H9 (cell line): ENCODE measurements at regions not wholly inside any gene's neighbourhood (a gene's known extent, or its start where the extent isn't known, plus 50 kb on each side); places are given as distances from the start of the nearest gene placed in this dataset.

Experiments used
- DNase-seq: peaks from one replicate; pipeline ENCODE4 v3.0.0-alpha.2; 2017
- H2AFZ ChIP-seq: one replicate; pipeline ENCODE4 v1.6.1; 2013; ENCODE audit warnings: mild to moderate bottlenecking, low read length, control low read depth, moderate library complexity
- H2AK5ac ChIP-seq: 2 replicates; pipeline ENCODE4 v1.6.1; 2013; ENCODE audit warnings: low read length, control low read depth, mixed read lengths; ENCODE audit not compliant: insufficient read length
- H2BK120ac ChIP-seq: one replicate; pipeline ENCODE4 v1.6.1; 2013; ENCODE audit warnings: low read depth, mild to moderate bottlenecking, low read length, control low read depth, inconsistent platforms; ENCODE audit not compliant: poor library complexity, severe bottlenecking
- H2BK12ac ChIP-seq: 2 replicates; pipeline ENCODE4 v1.6.1; 2013; ENCODE audit warnings: low read length, control low read depth, mixed read lengths, low read depth; ENCODE audit not compliant: insufficient read length
- H2BK15ac ChIP-seq: 2 replicates; pipeline ENCODE4 v1.6.1; 2013; ENCODE audit warnings: low read depth, low read length, control low read depth
- H2BK20ac ChIP-seq: one replicate; pipeline ENCODE4 v1.6.1; 2013; ENCODE audit warnings: low read depth, mild to moderate bottlenecking, low read length, control low read depth, inconsistent platforms; ENCODE audit not compliant: poor library complexity, severe bottlenecking
- H2BK5ac ChIP-seq: 2 replicates; pipeline ENCODE4 v1.6.1; 2013; ENCODE audit warnings: low read length, control low read depth, mixed read lengths; ENCODE audit not compliant: insufficient read length
- H3K14ac ChIP-seq: 2 replicates; pipeline ENCODE4 v1.6.1; 2013; ENCODE audit warnings: low read length, control low read depth; ENCODE audit not compliant: insufficient read depth
- H3K18ac ChIP-seq: 2 replicates; pipeline ENCODE4 v1.6.1; 2013; ENCODE audit warnings: low read depth, mild to moderate bottlenecking, mixed read lengths, low read length, control low read depth; ENCODE audit not compliant: insufficient read length
- H3K23ac ChIP-seq: 2 replicates; pipeline ENCODE4 v1.6.1; 2013; ENCODE audit warnings: low read length, control low read depth, mixed read lengths, low read depth; ENCODE audit not compliant: insufficient read length
- H3K23me2 ChIP-seq: 2 replicates; pipeline ENCODE4 v1.6.1; 2013; ENCODE audit warnings: low read depth, mild to moderate bottlenecking, mixed read lengths, low read length, control low read depth; ENCODE audit not compliant: insufficient read length, poor library complexity, severe bottlenecking
- H3K27ac ChIP-seq: 2 replicates; pipeline ENCODE4 v1.5.1; 2013; ENCODE audit warnings: low read length, control low read depth, mixed read lengths, low read depth; ENCODE audit not compliant: insufficient read length
- H3K27me3 ChIP-seq: 2 replicates; pipeline ENCODE4 v1.6.1; 2013; ENCODE audit warnings: low read length, control low read depth, inconsistent platforms; ENCODE audit not compliant: insufficient read depth
- H3K4ac ChIP-seq: 2 replicates; pipeline ENCODE4 v1.6.1; 2013; ENCODE audit warnings: low read depth, mild to moderate bottlenecking, control low read depth, inconsistent platforms, low read length, moderate library complexity
- H3K4me1 ChIP-seq: 2 replicates; pipeline ENCODE4 v1.6.1; 2013; ENCODE audit warnings: low read length, control low read depth, inconsistent platforms; ENCODE audit not compliant: insufficient read depth
- H3K4me2 ChIP-seq: 2 replicates; pipeline ENCODE4 v1.6.1; 2013; ENCODE audit warnings: low read length, control low read depth, mixed read lengths; ENCODE audit not compliant: insufficient read length, insufficient read depth
- H3K56ac ChIP-seq: 2 replicates; pipeline ENCODE4 v1.6.1; 2013; ENCODE audit warnings: low read depth, mild to moderate bottlenecking, mixed read lengths, low read length, control low read depth; ENCODE audit not compliant: insufficient read length
- H3K79me1 ChIP-seq: 2 replicates; pipeline ENCODE4 v1.6.1; 2013; ENCODE audit warnings: low read depth, mild to moderate bottlenecking, moderate library complexity, low read length, control low read depth, inconsistent platforms; ENCODE audit not compliant: insufficient read depth, poor library complexity, severe bottlenecking
- H3K79me2 ChIP-seq: 2 replicates; pipeline ENCODE4 v1.6.1; 2013; ENCODE audit warnings: low read length, control low read depth, inconsistent platforms; ENCODE audit not compliant: insufficient read depth
- H3K9ac ChIP-seq: 2 replicates; pipeline ENCODE4 v1.6.1; 2013; ENCODE audit warnings: low read length, control low read depth, mixed read lengths; ENCODE audit not compliant: insufficient read length; ENCODE audit errors: extremely low read depth
- H3K9me3 ChIP-seq: one replicate; pipeline ENCODE4 v1.6.1; 2013; ENCODE audit warnings: low read depth, low read length, inconsistent platforms; ENCODE audit not compliant: control insufficient read depth
- H3T11ph ChIP-seq: one replicate; pipeline ENCODE4 v1.6.1; 2013; ENCODE audit warnings: mild to moderate bottlenecking, low read length, control low read depth, inconsistent platforms
- H4K20me1 ChIP-seq: one replicate; pipeline ENCODE4 v1.6.1; 2013; ENCODE audit not compliant: control insufficient read depth, insufficient read length, insufficient read depth
- H4K5ac ChIP-seq: 2 replicates; pipeline ENCODE4 v1.6.1; 2013; ENCODE audit warnings: low read depth, mild to moderate bottlenecking, mixed read lengths, low read length, control low read depth; ENCODE audit not compliant: insufficient read length
- H4K8ac ChIP-seq: replicated peaks from 2 replicates; pipeline ENCODE4 v1.6.1; 2013; ENCODE audit warnings: low read length, control low read depth, mixed read lengths, low read depth; ENCODE audit not compliant: insufficient read length
- H4K91ac ChIP-seq: 2 replicates; pipeline ENCODE4 v1.6.1; 2013; ENCODE audit warnings: low read depth, mild to moderate bottlenecking, moderate library complexity, mixed read lengths, low read length, control low read depth; ENCODE audit not compliant: insufficient read length
- H3K27ac Mint-ChIP-seq, 3 experiments: 2 replicates in 2 of 3; 3 replicates in 1 of 3; pipeline ENCODE4 v1.8.0; 2020 to 2021; ENCODE audit warnings: mixed read lengths in 3 of 3, mild to moderate bottlenecking in 1 of 3, moderate library complexity in 1 of 3
- H3K27me3 Mint-ChIP-seq: 2 replicates; pipeline ENCODE4 v1.8.0; 2021; ENCODE audit warnings: low read depth, mild to moderate bottlenecking, moderate library complexity, mixed read lengths
- H3K36me3 Mint-ChIP-seq, 3 experiments: 2 replicates in 2 of 3; 3 replicates in 1 of 3; pipeline ENCODE4 v1.8.0; 2020 to 2021; ENCODE audit warnings: low read depth in 3 of 3, mixed read lengths in 3 of 3; ENCODE audit not compliant: insufficient read depth in 1 of 3
- H3K4me1 Mint-ChIP-seq, 2 experiments: 2 replicates each; pipeline ENCODE4 v1.8.0; 2020; ENCODE audit warnings: mixed read lengths in 2 of 2
- H3K4me3 Mint-ChIP-seq, 2 experiments: 2 replicates in 1 of 2; 3 replicates in 1 of 2; pipeline ENCODE4 v1.8.0; 2020 to 2021; ENCODE audit warnings: mild to moderate bottlenecking in 2 of 2, mixed read lengths in 2 of 2, moderate library complexity in 1 of 2
- H3K9me3 Mint-ChIP-seq, 2 experiments: 2 replicates in 1 of 2; 3 replicates in 1 of 2; pipeline ENCODE4 v1.8.0; 2020; ENCODE audit warnings: mild to moderate bottlenecking in 2 of 2, mixed read lengths in 2 of 2, moderate library complexity in 1 of 2
- WGBS: extraction: QIAGEN DNeasy Blood & Tissue Kit; methylation state at CpG from one replicate; pipeline ENCODE4 v1.1.7; 2013; ENCODE audit warnings: missing lambda C conversion rate, low lambda C conversion rate, mixed read lengths; ENCODE audit not compliant: insufficient read length; ENCODE audit errors: extremely low coverage; 5-methylcytosine and 5-hydroxymethylcytosine counted together
- TF ChIP-seq, protein P1 (sequence below): fragments of 200-600 bp; sonication (generic); conservative IDR thresholded peaks from 3 replicates; pipeline ENCODE4 v1.8.0; 2021; ENCODE audit warnings: antibody characterized with exemption, mild to moderate bottlenecking

DNA sequence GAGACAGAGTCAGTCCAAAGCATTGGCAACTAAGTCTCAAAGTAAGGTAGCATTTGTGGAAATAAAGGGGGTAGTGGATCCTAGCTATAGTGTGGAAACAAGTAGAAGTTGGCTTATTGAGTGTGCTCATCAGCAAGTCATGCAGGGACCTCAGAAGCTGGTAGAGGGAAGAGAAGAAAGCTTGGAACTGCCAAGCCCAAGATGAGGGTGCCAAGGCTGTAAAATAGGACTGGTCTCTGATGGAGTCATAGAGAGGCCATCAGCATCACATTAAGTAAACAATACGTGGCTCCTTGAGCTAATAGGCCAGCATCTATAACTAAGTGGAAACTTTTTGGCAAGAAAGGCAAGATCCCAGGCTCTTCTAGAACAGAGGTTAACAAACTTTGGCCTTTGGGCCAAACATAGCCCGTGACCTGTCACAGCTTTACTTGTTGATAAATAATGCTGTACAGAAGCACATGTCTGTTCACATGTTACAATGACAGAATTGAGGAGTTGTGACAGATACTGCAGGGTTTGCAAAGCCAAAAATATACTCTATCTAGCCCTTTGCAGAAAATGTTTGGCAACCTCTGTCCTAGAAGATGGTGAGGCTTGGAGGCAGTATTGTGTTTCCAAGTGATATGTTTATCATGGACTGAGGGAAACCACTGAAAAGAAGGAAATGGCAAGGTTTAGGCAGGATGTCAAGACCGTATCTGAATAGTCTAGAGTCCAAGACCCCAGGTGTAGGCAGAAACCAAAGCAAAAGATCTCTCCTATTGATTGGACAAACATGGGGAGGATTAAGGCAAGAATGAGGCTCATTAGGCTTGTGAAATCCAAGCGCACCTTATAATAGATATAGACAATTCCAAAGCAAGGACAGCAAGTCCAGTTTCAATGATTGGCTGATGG, 62.5 kb upstream of the CD44 start:
- H2BK120ac ChIP-seq, result no peak overlapping the region
- TF ChIP-seq, protein P1, sequence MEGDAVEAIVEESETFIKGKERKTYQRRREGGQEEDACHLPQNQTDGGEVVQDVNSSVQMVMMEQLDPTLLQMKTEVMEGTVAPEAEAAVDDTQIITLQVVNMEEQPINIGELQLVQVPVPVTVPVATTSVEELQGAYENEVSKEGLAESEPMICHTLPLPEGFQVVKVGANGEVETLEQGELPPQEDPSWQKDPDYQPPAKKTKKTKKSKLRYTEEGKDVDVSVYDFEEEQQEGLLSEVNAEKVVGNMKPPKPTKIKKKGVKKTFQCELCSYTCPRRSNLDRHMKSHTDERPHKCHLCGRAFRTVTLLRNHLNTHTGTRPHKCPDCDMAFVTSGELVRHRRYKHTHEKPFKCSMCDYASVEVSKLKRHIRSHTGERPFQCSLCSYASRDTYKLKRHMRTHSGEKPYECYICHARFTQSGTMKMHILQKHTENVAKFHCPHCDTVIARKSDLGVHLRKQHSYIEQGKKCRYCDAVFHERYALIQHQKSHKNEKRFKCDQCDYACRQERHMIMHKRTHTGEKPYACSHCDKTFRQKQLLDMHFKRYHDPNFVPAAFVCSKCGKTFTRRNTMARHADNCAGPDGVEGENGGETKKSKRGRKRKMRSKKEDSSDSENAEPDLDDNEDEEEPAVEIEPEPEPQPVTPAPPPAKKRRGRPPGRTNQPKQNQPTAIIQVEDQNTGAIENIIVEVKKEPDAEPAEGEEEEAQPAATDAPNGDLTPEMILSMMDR, result no peak
- H3K9ac ChIP-seq, result no peak overlapping the region
- Mint-ChIP-seq H3K4me1 (no peaks in the 10 kb centered on the region), H3K9me3 (peaks cover 0 to 2% of the 10 kb centered on the region in 2 experiments; a peak in 2 of 5 replicates), H3K36me3 (no peaks in the 10 kb centered on the region), H3K27me3 (no peaks in the 10 kb centered on the region; the same call in 1 of the 2 replicates), H3K27ac (no peak overlapping the region), H3K4me3 (no peak overlapping the region)
- H4K5ac ChIP-seq, result no peak overlapping the region
- no peak overlapping the region for H3K27ac ChIP-seq
- H3K4me2 ChIP-seq, result no peak overlapping the region
- no peak overlapping the region for H3K14ac ChIP-seq
- DNase-seq, result no peak
- no peak overlapping the region for H3K56ac ChIP-seq
- H3K18ac ChIP-seq, result no peak overlapping the region
- no peak overlapping the region for H2AK5ac ChIP-seq
- no peaks in the 10 kb centered on the region for H3K27me3 ChIP-seq
- no peaks in the 10 kb centered on the region for H3K79me2 ChIP-seq
- H3K79me1 ChIP-seq, result no peaks in the 10 kb centered on the region
- H3K4ac ChIP-seq, result no peak overlapping the region
- no peaks in the 10 kb centered on the region for H4K20me1 ChIP-seq
- no peak overlapping the region for H2BK5ac ChIP-seq
- H2BK12ac ChIP-seq, result no peak overlapping the region
- H3K4me1 ChIP-seq, result no peaks in the 10 kb centered on the region
- no peaks in the 10 kb centered on the region for H3K9me3 ChIP-seq
- H2AFZ ChIP-seq, result no peak overlapping the region
- H4K8ac ChIP-seq, result no peak overlapping the region
- H4K91ac ChIP-seq, result no peak overlapping the region
- H2BK15ac ChIP-seq, result no peak overlapping the region
- H3T11ph ChIP-seq, result no peak overlapping the region
- no peak overlapping the region for H2BK20ac ChIP-seq
- no peaks in the 10 kb centered on the region for H3K23me2 ChIP-seq
- no CpG with 5 or more reads among the region's 4 CpGs for WGBS
- H3K23ac ChIP-seq, result no peak overlapping the region
